Mesothelial cell of epicardium (in vitro differentiated cells): ENCODE measurements at regions not wholly inside any gene's neighbourhood (a gene's known extent, or its start where the extent isn't known, plus 50 kb on each side); places are given as distances from the start of the nearest gene placed in this dataset.

Experiments used
- DNase-seq, 2 experiments: peaks; one replicate each; pipeline ENCODE4 v3.0.0; 2021; ENCODE audit warnings: low spot score in 2 of 2; ENCODE audit not compliant: unreplicated experiment in 2 of 2
- H3K27ac Mint-ChIP-seq: 2 replicates; pipeline ENCODE4 v1.8.0; 2021; ENCODE audit warnings: mixed read lengths
- H3K27me3 Mint-ChIP-seq: 2 replicates; pipeline ENCODE4 v1.8.0; 2021; ENCODE audit warnings: low read depth, mixed read lengths
- H3K36me3 Mint-ChIP-seq: 2 replicates; pipeline ENCODE4 v1.8.0; 2021; ENCODE audit warnings: mixed read lengths
- H3K4me1 Mint-ChIP-seq: 2 replicates; pipeline ENCODE4 v1.8.0; 2021; ENCODE audit warnings: mixed read lengths
- H3K4me3 Mint-ChIP-seq: 2 replicates; pipeline ENCODE4 v1.8.0; 2021; ENCODE audit warnings: mild to moderate bottlenecking, moderate library complexity, mixed read lengths
- H3K9me3 Mint-ChIP-seq: 2 replicates; pipeline ENCODE4 v1.8.0; 2021; ENCODE audit warnings: mixed read lengths
- CTCF ChIP-seq: fragments of 200-600 bp; sonication (generic); IDR thresholded peaks from one replicate; pipeline ENCODE4 v1.5.0; 2021; ENCODE audit warnings: antibody characterized with exemption; ENCODE audit not compliant: unreplicated experiment

GRCh38 chr2:6237039-6237660, 545.0 kb downstream of the SOX11 start:
- H3K27me3 Mint-ChIP-seq = no peaks in the 10 kb centered on the region
- peaks cover 3% of the 10 kb centered on the region for H3K9me3 Mint-ChIP-seq
- DNase-seq = no peak
- no peaks in the 10 kb centered on the region for H3K36me3 Mint-ChIP-seq
- H3K27ac Mint-ChIP-seq = peak overlapping the region; percentile 23
- peaks cover 22% of the 10 kb centered on the region for H3K4me1 Mint-ChIP-seq
- H3K4me3 Mint-ChIP-seq = no peak overlapping the region
- TF ChIP-seq CTCF = no peak

- DNase-seq = no peak
- Mint-ChIP-seq H3K36me3 (no peaks in the 10 kb centered on the region), H3K4me1 (no peaks in the 10 kb centered on the region), H3K4me3 (no peak overlapping the region), H3K9me3 (peaks cover 3% of the 10 kb centered on the region), H3K27me3 (no peaks in the 10 kb centered on the region), H3K27ac (no peak overlapping the region)
- no peak for TF ChIP-seq CTCF
Observed at GRCh38 chr2:6249557-6249956, 557.4 kb downstream of the SOX11 start.

- no peak for DNase-seq
- Mint-ChIP-seq H3K4me1 (no peaks in the 10 kb centered on the region), H3K27me3 (no peaks in the 10 kb centered on the region), H3K27ac (no peak overlapping the region), H3K9me3 (no peaks in the 10 kb centered on the region), H3K4me3 (no peak overlapping the region), H3K36me3 (no peaks in the 10 kb centered on the region)
- no peak for TF ChIP-seq CTCF
Observed at GRCh38 chr2:6254441-6254840, 562.3 kb downstream of the SOX11 start.

GRCh38 chr2:6264198-6264597, 572.0 kb downstream of the SOX11 start:
- Mint-ChIP-seq H3K27me3 (no peaks in the 10 kb centered on the region), H3K27ac (no peak overlapping the region), H3K4me3 (no peak overlapping the region), H3K36me3 (no peaks in the 10 kb centered on the region), H3K4me1 (no peaks in the 10 kb centered on the region), H3K9me3 (peaks cover 4% of the 10 kb centered on the region)
- DNase-seq = no peak
- no peak for TF ChIP-seq CTCF

- no peaks in the 10 kb centered on the region for H3K36me3 Mint-ChIP-seq
- TF ChIP-seq CTCF = no peak
- H3K9me3 Mint-ChIP-seq = no peaks in the 10 kb centered on the region
- no peak for DNase-seq
- H3K4me3 Mint-ChIP-seq = no peak overlapping the region
- H3K27me3 Mint-ChIP-seq = no peaks in the 10 kb centered on the region
- no peaks in the 10 kb centered on the region for H3K4me1 Mint-ChIP-seq
- H3K27ac Mint-ChIP-seq = no peak overlapping the region
Observed at GRCh38 chr2:6281524-6281923, 584.2 kb downstream of the CMPK2 start.

- TF ChIP-seq CTCF = no peak
- no peaks in the 10 kb centered on the region for H3K4me1 Mint-ChIP-seq
- no peaks in the 10 kb centered on the region for H3K9me3 Mint-ChIP-seq
- no peak overlapping the region for H3K4me3 Mint-ChIP-seq
- H3K27me3 Mint-ChIP-seq = no peaks in the 10 kb centered on the region
- no peak overlapping the region for H3K27ac Mint-ChIP-seq
- H3K36me3 Mint-ChIP-seq = no peaks in the 10 kb centered on the region
- no peak for DNase-seq
Observed at GRCh38 chr2:6283259-6283658, 582.4 kb downstream of the CMPK2 start.
